ENCODE measurements at regions not wholly inside any gene's neighbourhood (a gene's known extent, or its start where the extent isn't known, plus 50 kb on each side); places are given as distances from the start of the nearest gene placed in this dataset.

DNA sequence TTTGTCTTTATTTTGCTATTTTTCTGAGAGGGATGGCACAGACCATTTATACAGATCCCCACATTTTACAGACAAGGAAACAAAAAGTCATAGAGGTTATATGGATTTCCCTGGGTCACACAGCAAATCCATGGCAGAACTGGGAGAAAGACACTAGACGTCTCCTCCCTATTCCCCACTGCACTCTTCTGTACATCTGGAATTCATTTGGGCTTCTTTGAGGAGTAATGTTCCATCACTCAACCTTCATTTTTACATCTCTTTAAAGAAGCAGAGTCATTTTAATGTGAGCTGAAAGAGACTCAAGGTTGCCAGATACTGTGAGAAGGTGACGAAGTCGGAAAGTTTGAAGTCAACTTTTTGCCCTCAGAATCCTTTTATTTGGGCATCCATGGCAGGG lies 207.3 kb downstream of the OTOR start:
- H3K36me3 ChIP-seq: no peaks in the 10 kb centered on the region
- no peaks in the 10 kb centered on the region for H3K27me3 ChIP-seq
- intact Hi-C loops (cut with DNase I): no loop called here
- DNase-seq: no peak
- H3K4me1 ChIP-seq: no peaks in the 10 kb centered on the region
- no peak overlapping the region for H3K27ac ChIP-seq
- no peak overlapping the region for H3K4me3 ChIP-seq
- TF ChIP-seq POLR2A (IDR thresholded peaks at IDR 0.05): no peak
- TF ChIP-seq, protein P1, sequence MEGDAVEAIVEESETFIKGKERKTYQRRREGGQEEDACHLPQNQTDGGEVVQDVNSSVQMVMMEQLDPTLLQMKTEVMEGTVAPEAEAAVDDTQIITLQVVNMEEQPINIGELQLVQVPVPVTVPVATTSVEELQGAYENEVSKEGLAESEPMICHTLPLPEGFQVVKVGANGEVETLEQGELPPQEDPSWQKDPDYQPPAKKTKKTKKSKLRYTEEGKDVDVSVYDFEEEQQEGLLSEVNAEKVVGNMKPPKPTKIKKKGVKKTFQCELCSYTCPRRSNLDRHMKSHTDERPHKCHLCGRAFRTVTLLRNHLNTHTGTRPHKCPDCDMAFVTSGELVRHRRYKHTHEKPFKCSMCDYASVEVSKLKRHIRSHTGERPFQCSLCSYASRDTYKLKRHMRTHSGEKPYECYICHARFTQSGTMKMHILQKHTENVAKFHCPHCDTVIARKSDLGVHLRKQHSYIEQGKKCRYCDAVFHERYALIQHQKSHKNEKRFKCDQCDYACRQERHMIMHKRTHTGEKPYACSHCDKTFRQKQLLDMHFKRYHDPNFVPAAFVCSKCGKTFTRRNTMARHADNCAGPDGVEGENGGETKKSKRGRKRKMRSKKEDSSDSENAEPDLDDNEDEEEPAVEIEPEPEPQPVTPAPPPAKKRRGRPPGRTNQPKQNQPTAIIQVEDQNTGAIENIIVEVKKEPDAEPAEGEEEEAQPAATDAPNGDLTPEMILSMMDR (IDR thresholded peaks at IDR 0.05): no peak
- WGBS, 2 donors: 65 to 86% methylated on average over 3 of the region's 3 CpGs
- no peaks in the 10 kb centered on the region for H3K9me3 ChIP-seq

DNA sequence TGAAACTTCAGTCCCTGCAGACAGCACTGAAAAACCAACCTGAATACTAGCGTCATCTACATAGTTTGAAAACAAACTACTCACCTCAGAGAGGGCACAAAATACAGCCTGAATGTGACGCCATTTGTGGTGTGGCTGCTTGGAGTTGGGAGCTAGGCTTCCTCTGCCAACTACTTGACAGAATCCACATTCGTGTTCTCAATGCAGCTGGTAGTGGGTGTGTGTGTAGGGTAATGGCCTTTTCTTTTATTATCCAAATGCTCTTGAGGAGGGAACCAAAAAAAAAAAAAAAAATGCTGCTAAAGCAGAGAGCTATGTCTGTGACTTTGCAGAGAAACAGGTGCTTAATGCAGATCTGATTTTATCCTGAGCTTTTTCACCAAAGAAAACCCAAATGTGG lies 207.8 kb downstream of the OTOR start:
- TF ChIP-seq, protein P1 (IDR thresholded peaks at IDR 0.05): no peak
- TF ChIP-seq POLR2A (IDR thresholded peaks at IDR 0.05): no peak
- no peak for DNase-seq
- intact Hi-C loops (cut with DNase I): no loop called here
- H3K9me3 ChIP-seq: no peaks in the 10 kb centered on the region
- H3K27ac ChIP-seq: no peak overlapping the region
- H3K27me3 ChIP-seq: no peaks in the 10 kb centered on the region
- no peaks in the 10 kb centered on the region for H3K4me1 ChIP-seq
- 44 to 59% methylated on average over 3 of the region's 3 CpGs for WGBS, 2 donors
- H3K4me3 ChIP-seq: no peak overlapping the region
- no peaks in the 10 kb centered on the region for H3K36me3 ChIP-seq

DNA sequence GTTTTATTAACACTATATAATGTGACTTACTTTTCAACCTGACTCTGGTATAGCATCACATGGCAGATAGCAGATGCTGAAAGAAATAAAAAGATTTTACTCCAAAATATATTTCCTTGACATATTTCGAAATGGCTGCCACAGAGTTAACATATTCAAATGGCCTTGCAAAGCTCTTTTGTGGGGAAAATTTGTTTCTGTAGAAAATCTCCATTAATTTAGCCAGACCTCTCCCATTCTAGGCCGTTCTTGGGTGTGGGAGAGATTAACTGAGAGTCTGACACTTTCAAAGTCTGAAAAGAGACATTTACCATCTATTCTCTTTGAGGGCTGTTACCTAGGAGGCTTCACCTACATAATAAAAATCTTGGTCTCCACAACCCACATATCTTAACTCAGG lies 217.2 kb downstream of the OTOR start:
- Histone ChIP-seq H3K27ac (no peak overlapping the region), H3K4me1 (no peaks in the 10 kb centered on the region), H3K9me3 (no peaks in the 10 kb centered on the region), H3K36me3 (no peaks in the 10 kb centered on the region), H3K27me3 (no peaks in the 10 kb centered on the region), H3K4me3 (no peak overlapping the region)
- intact Hi-C loops (cut with DNase I): no loop called here
- WGBS, 2 donors: 52 to 53% methylated on average over 2 of the region's 2 CpGs
- no peak for DNase-seq
- TF ChIP-seq POLR2A (IDR thresholded peaks at IDR 0.05): no peak
- TF ChIP-seq, protein P1 (IDR thresholded peaks at IDR 0.05): no peak

DNA sequence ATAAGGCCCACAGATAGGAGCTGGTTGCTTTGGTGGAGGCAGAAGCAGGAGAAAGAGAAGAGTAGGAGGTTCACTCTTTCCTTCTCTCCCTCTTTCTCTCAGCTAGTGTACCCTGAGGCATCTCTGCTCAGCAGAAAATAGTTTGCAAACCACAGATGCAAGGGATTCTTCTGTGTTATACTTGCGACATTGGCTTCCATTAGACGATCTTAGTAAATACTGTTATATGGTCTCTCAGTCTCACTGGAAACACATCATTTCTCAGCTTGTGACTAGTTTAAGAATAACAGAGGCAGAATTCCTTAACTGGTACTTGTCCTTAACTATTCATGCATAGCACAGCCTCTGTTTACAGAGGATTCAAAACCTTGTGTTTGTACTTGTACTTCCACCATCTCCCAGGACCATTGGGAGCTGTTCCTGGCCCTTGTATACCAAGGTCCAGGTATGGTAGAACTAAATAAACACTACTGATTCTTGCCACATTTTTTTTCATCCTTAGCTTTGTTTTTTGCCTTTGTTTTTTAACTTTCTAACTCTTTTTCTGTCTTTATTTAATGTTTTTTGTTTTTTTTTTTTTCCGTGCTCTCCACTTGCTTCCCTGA lies 218.2 kb downstream of the OTOR start:
- Histone ChIP-seq H3K36me3 (no peaks in the 10 kb centered on the region), H3K27me3 (no peaks in the 10 kb centered on the region), H3K4me3 (no peak overlapping the region), H3K9me3 (no peaks in the 10 kb centered on the region), H3K27ac (no peak overlapping the region), H3K4me1 (no peaks in the 10 kb centered on the region)
- 48 to 63% methylated on average over 3 of the region's 3 CpGs for WGBS, 2 donors
- intact Hi-C loops (cut with DNase I): no loop called here
- no peak for TF ChIP-seq POLR2A (IDR thresholded peaks at IDR 0.05)
- TF ChIP-seq, protein P1 (IDR thresholded peaks at IDR 0.05): no peak
- DNase-seq: no peak

DNA sequence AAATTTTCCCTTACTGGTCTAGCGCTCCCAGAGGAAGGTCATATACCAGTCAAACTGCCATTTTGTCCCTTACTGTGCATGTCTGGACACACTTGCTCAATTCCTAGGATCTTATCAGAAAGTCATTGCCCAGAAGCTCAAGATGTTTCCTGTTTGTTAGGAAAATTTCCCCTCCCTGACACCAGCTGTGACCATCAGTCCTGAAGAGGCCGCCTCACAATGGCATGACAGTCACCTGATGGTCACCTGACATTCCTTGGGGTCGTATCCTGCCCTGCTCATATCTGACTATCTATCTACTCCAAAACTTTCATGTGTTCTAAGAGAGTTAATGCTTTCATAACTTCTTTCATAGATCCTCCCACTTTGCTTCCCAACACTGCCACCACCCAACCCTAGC lies 219.9 kb downstream of the OTOR start:
- Histone ChIP-seq H3K9me3 (no peaks in the 10 kb centered on the region), H3K27ac (no peak overlapping the region), H3K4me1 (no peaks in the 10 kb centered on the region), H3K36me3 (no peaks in the 10 kb centered on the region), H3K27me3 (no peaks in the 10 kb centered on the region), H3K4me3 (no peak overlapping the region)
- TF ChIP-seq POLR2A (IDR thresholded peaks at IDR 0.05): no peak
- TF ChIP-seq, protein P1 (IDR thresholded peaks at IDR 0.05): no peak
- 34 to 58% methylated on average over 3 of the region's 3 CpGs for WGBS, 2 donors
- DNase-seq: no peak
- intact Hi-C loops (cut with DNase I): no loop called here
